DLD1 (cell line): ENCODE measurements at regions not wholly inside any gene's neighbourhood (a gene's known extent, or its start where the extent isn't known, plus 50 kb on each side); places are given as distances from the start of the nearest gene placed in this dataset.
"Not testable (repeated sequence)": the region's sequence is repeated elsewhere in the genome, so short reads cannot be mapped to it uniquely, and the experiment has no call there.

Experiments
- in situ Hi-C: cut with HindIII; loops from 2 replicates; pipeline ENCODE4 v1.10.0; 2017; ENCODE audit warnings: low sequenced_read_pairs

- in situ Hi-C loops = loop anchor here (10.0 kb wide), 2 partner anchors 167 to 307 kb away; no protein-coding TSS in a partner anchor
Observed at GRCh38 chr6:71197780-71198179, 90.8 kb upstream of the OGFRL1 start.

GRCh38 chr6:71198908-71199307 lies 89.7 kb upstream of the OGFRL1 start:
- in situ Hi-C loops = loop anchor here (10.0 kb wide), 2 partner anchors 166 to 306 kb away; no protein-coding TSS in a partner anchor

GRCh38 chr6:71199736-71200135 lies 88.9 kb upstream of the OGFRL1 start:
- in situ Hi-C loops = loop anchor here (10.0 kb wide), 2 partner anchors 165 to 305 kb away; no protein-coding TSS in a partner anchor

GRCh38 chr6:71203206-71203605 lies 85.4 kb upstream of the OGFRL1 start:
- in situ Hi-C loops = no loop called here

GRCh38 chr6:71204741-71205140 lies 83.9 kb upstream of the OGFRL1 start:
- in situ Hi-C loops = no loop called here

GRCh38 chr6:71205336-71205956 lies 83.2 kb upstream of the OGFRL1 start:
- in situ Hi-C loops = no loop called here

GRCh38 chr6:71206089-71206488 lies 82.5 kb upstream of the OGFRL1 start:
- in situ Hi-C loops = no loop called here

GRCh38 chr6:71209206-71209605 lies 79.4 kb upstream of the OGFRL1 start:
- in situ Hi-C loops = no loop called here

GRCh38 chr6:71209626-71210025 lies 79.0 kb upstream of the OGFRL1 start:
- in situ Hi-C loops = no loop called here

- in situ Hi-C loops = no loop called here
Observed at GRCh38 chr6:71211799-71212198, 76.8 kb upstream of the OGFRL1 start.

GRCh38 chr6:71220466-71220865 lies 68.1 kb upstream of the OGFRL1 start:
- in situ Hi-C loops = no loop called here

GRCh38 chr6:71222671-71223070 lies 65.9 kb upstream of the OGFRL1 start:
- in situ Hi-C loops = no loop called here

- in situ Hi-C loops = no loop called here
Observed at GRCh38 chr6:71224011-71224410, 64.6 kb upstream of the OGFRL1 start.

GRCh38 chr6:71226151-71226550 lies 62.5 kb upstream of the OGFRL1 start:
- in situ Hi-C loops = no loop called here

GRCh38 chr6:71228461-71229041 lies 60.1 kb upstream of the OGFRL1 start:
- in situ Hi-C loops = no loop called here

GRCh38 chr6:71229477-71229876 lies 59.1 kb upstream of the OGFRL1 start:
- in situ Hi-C loops = no loop called here

- in situ Hi-C loops = not testable (repeated sequence)
Observed at GRCh38 chr6:71232890-71233289, 55.7 kb upstream of the OGFRL1 start.

GRCh38 chr6:71236926-71237434 lies 51.6 kb upstream of the OGFRL1 start:
- in situ Hi-C loops = no loop called here

GRCh38 chr6:71238351-71238750 lies 50.3 kb upstream of the OGFRL1 start:
- in situ Hi-C loops = no loop called here
